Ovary (tissue), 3 donors: ENCODE measurements at regions not wholly inside any gene's neighbourhood (a gene's known extent, or its start where the extent isn't known, plus 50 kb on each side); places are given as distances from the start of the nearest gene placed in this dataset.

Source experiments
- CTCF ChIP-seq, 3 donors: fragments of 450-650 bp in 2 of 3; fragments of 200-600 bp in 1 of 3; IDR thresholded peaks; one replicate each; pipeline versions ENCODE4 v1.5.1 to v1.8.0; 2016 to 2022; ENCODE audit warnings: antibody characterized with exemption in 3 of 3, mild to moderate bottlenecking in 1 of 3
- POLR2A ChIP-seq: fragments of 450-650 bp; IDR thresholded peaks from one replicate; pipeline ENCODE4 v1.6.1; 2017; ENCODE audit warnings: antibody characterized with exemption, mild to moderate bottlenecking, moderate library complexity
- donor health status: DM: no; HTN: no; CAD: no.

GRCh38 chr1:221945669-221946068, 203.8 kb upstream of the DUSP10 start:
- TF ChIP-seq CTCF (IDR thresholded peaks at IDR 0.05), result no peak
- TF ChIP-seq POLR2A, result no peak
